ENCODE measurements at regions not wholly inside any gene's neighbourhood (a gene's known extent, or its start where the extent isn't known, plus 50 kb on each side); places are given as distances from the start of the nearest gene placed in this dataset.

DNA sequence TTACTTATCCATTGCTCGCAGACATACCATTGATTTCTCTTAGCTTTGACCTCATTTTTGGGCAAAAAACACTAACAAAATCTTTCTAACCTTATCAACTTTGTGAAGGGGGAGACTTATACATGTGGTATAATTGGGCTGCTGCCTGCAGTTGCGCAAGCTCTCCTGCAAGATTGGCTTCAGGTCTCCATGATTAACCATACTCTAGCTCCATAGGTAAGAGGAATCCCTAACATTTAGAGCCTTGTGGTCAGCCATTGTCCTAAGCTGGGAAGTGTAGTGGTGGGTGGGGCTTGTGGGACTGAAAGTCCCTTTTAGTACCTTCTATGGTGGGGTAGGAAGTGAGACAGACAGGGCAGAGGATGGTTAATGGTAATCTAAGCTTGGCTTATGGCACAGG lies 179.6 kb upstream of the THRB start:
- TF ChIP-seq, protein P1, sequence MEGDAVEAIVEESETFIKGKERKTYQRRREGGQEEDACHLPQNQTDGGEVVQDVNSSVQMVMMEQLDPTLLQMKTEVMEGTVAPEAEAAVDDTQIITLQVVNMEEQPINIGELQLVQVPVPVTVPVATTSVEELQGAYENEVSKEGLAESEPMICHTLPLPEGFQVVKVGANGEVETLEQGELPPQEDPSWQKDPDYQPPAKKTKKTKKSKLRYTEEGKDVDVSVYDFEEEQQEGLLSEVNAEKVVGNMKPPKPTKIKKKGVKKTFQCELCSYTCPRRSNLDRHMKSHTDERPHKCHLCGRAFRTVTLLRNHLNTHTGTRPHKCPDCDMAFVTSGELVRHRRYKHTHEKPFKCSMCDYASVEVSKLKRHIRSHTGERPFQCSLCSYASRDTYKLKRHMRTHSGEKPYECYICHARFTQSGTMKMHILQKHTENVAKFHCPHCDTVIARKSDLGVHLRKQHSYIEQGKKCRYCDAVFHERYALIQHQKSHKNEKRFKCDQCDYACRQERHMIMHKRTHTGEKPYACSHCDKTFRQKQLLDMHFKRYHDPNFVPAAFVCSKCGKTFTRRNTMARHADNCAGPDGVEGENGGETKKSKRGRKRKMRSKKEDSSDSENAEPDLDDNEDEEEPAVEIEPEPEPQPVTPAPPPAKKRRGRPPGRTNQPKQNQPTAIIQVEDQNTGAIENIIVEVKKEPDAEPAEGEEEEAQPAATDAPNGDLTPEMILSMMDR (conservative IDR thresholded peaks at IDR 0.05; ENCODE audit: low read depth, low read length) = no peak
- TF ChIP-seq, protein P2, sequence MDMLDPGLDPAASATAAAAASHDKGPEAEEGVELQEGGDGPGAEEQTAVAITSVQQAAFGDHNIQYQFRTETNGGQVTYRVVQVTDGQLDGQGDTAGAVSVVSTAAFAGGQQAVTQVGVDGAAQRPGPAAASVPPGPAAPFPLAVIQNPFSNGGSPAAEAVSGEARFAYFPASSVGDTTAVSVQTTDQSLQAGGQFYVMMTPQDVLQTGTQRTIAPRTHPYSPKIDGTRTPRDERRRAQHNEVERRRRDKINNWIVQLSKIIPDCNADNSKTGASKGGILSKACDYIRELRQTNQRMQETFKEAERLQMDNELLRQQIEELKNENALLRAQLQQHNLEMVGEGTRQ (IDR thresholded peaks at IDR 0.05; ENCODE audit: low read depth, low read length) = no peak
- TF ChIP-seq NFE2L2 (IDR thresholded peaks at IDR 0.05; ENCODE audit: low read depth, low read length) (no peak), RAD21 (IDR thresholded peaks at IDR 0.05; ENCODE audit: low read length) (no peak), FOS (IDR thresholded peaks at IDR 0.05; ENCODE audit: low read depth, low read length) (no peak)
